ENCODE measurements at regions not wholly inside any gene's neighbourhood (a gene's known extent, or its start where the extent isn't known, plus 50 kb on each side); places are given as distances from the start of the nearest gene placed in this dataset.

DNA sequence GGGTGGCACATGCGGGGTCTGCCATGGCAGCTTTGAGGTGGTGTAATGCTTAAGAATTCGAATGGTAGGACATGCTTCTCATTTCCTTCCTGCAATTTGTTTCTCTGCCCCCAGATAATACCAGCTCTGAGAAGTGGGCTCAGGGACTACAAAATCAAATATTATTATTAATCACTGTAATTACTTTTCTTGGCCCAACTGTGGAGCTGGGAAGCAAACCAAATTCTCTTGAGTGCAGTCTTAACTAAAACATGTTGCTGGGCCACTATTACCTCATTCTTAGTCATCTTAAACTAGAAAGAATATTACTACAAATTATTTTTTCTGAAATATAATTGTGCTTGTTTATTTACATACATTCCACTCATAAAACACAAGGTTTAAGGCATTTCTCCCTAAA is 566.7 kb upstream of the NRP1 start:
- TF ChIP-seq, protein P1, sequence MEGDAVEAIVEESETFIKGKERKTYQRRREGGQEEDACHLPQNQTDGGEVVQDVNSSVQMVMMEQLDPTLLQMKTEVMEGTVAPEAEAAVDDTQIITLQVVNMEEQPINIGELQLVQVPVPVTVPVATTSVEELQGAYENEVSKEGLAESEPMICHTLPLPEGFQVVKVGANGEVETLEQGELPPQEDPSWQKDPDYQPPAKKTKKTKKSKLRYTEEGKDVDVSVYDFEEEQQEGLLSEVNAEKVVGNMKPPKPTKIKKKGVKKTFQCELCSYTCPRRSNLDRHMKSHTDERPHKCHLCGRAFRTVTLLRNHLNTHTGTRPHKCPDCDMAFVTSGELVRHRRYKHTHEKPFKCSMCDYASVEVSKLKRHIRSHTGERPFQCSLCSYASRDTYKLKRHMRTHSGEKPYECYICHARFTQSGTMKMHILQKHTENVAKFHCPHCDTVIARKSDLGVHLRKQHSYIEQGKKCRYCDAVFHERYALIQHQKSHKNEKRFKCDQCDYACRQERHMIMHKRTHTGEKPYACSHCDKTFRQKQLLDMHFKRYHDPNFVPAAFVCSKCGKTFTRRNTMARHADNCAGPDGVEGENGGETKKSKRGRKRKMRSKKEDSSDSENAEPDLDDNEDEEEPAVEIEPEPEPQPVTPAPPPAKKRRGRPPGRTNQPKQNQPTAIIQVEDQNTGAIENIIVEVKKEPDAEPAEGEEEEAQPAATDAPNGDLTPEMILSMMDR (IDR thresholded peaks at IDR 0.05; ENCODE audit: low read depth, low read length): no peak
- peak; percentile 80 for DNase-seq (ENCODE audit: low read depth, low spot score)
- in situ Hi-C loops (cut with HindIII; ENCODE audit: low sequenced_read_pairs): no loop called here
- no peak overlapping the region for H3K4me3 ChIP-seq (ENCODE audit: low read depth, low read length)

DNA sequence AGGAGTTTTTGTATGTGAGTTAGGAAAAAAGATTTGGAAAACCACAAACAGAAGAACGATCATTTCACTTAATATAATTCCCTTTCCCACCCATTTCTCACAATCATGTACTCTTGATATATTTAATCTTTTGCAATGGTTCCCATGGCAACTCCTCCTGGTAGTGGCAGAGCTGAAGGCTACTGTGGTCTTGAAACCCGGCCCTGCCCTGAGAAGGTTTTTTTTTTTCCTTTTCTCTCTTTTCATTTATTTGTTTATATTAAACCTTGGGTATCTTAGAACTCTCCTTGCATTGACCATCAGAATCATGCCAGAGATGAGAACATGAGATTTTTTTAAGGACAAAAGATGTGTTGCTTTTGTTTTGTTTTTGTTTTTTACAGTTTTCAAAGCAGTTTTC is 566.1 kb upstream of the NRP1 start:
- no peak overlapping the region for H3K4me3 ChIP-seq (ENCODE audit: low read depth, low read length)
- TF ChIP-seq, protein P1 (IDR thresholded peaks at IDR 0.05; ENCODE audit: low read depth, low read length): no peak
- in situ Hi-C loops (cut with HindIII; ENCODE audit: low sequenced_read_pairs): no loop called here
- peak; percentile 72 for DNase-seq (ENCODE audit: low read depth, low spot score)

GRCh38 chr10:33899578-33900531 is 565.4 kb upstream of the NRP1 start:
- in situ Hi-C loops (cut with HindIII; ENCODE audit: low sequenced_read_pairs): no loop called here
- peak; percentile 59 for DNase-seq (ENCODE audit: low read depth, low spot score)
- TF ChIP-seq, protein P1 (IDR thresholded peaks at IDR 0.05; ENCODE audit: low read depth, low read length): no peak
- H3K4me3 ChIP-seq (ENCODE audit: low read depth, low read length): no peak overlapping the region

- in situ Hi-C loops (cut with HindIII; ENCODE audit: low sequenced_read_pairs): no loop called here
These were observed 562.9 kb upstream of the NRP1 start for GRCh38 chr10:33897291-33897752.

GRCh38 chr10:33893506-33893905 is 559.0 kb upstream of the NRP1 start:
- in situ Hi-C loops (cut with HindIII; ENCODE audit: low sequenced_read_pairs): no loop called here
- no peak for DNase-seq (ENCODE audit: low read depth, low spot score)

More at GRCh38 chr10:33897291-33897752, 562.9 kb upstream of the NRP1 start:
- TF ChIP-seq, protein P1 (IDR thresholded peaks at IDR 0.05; ENCODE audit: low read depth, low read length): no peak
- no peak overlapping the region for H3K4me3 ChIP-seq (ENCODE audit: low read depth, low read length)
- DNase-seq (ENCODE audit: low read depth, low spot score): peak; percentile 48

DNA sequence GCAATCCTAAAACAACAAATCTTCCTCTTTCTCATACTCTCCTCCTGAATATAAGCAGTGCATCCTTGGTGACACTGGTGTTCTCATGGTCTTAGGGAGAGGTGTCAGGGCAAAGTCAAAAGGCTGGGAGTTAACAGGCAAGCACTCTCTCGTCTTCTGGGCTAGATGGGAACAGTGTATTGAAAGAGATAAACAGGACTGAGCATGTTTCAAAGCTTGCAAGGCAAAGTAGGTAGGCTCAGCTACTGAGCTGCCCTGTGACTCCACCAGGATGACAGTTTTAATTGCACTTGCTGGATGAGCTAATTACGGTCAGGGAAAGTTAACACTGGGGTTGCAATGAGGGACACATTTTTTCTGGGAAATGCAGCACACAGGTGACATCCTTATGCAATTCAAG is 554.9 kb upstream of the NRP1 start:
- in situ Hi-C loops (cut with HindIII; ENCODE audit: low sequenced_read_pairs): no loop called here
- H3K4me3 ChIP-seq (ENCODE audit: low read depth, low read length): no peak overlapping the region
- no peak for DNase-seq (ENCODE audit: low read depth, low spot score)
- TF ChIP-seq, protein P1 (IDR thresholded peaks at IDR 0.05; ENCODE audit: low read depth, low read length): no peak

More at GRCh38 chr10:33893506-33893905, 559.0 kb upstream of the NRP1 start:
- H3K4me3 ChIP-seq (ENCODE audit: low read depth, low read length): no peak overlapping the region
- TF ChIP-seq, protein P1 (IDR thresholded peaks at IDR 0.05; ENCODE audit: low read depth, low read length): no peak

Measured in astrocyte of the spinal cord (primary cell).